Stimulated activated naive CD8-positive, alpha-beta T cell treated with anti-CD3 and anti-CD28 coated beads, Interleukin-15, Interleukin-2, amounts not matched to agents 100 ng/mL and 50 ng/mL, for 24 hours (primary cell): ENCODE measurements at regions not wholly inside any gene's neighbourhood (a gene's known extent, or its start where the extent isn't known, plus 50 kb on each side); places are given as distances from the start of the nearest gene placed in this dataset.

Source experiments
- H3K27ac Mint-ChIP-seq: one replicate; pipeline ENCODE4 v1.8.0; 2021; ENCODE audit warnings: mild to moderate bottlenecking, mixed read lengths
- H3K27me3 Mint-ChIP-seq: one replicate; pipeline ENCODE4 v1.8.0; 2021; ENCODE audit warnings: mixed read lengths
- H3K36me3 Mint-ChIP-seq: one replicate; pipeline ENCODE4 v1.8.0; 2021; ENCODE audit warnings: low read depth, mixed read lengths
- H3K4me1 Mint-ChIP-seq: one replicate; pipeline ENCODE4 v1.8.0; 2021; ENCODE audit warnings: low read depth, mixed read lengths
- H3K4me3 Mint-ChIP-seq: one replicate; pipeline ENCODE4 v1.8.0; 2021; ENCODE audit warnings: mild to moderate bottlenecking, mixed read lengths
- H3K9me3 Mint-ChIP-seq: one replicate; pipeline ENCODE4 v1.8.0; 2021; ENCODE audit warnings: mixed read lengths

DNA sequence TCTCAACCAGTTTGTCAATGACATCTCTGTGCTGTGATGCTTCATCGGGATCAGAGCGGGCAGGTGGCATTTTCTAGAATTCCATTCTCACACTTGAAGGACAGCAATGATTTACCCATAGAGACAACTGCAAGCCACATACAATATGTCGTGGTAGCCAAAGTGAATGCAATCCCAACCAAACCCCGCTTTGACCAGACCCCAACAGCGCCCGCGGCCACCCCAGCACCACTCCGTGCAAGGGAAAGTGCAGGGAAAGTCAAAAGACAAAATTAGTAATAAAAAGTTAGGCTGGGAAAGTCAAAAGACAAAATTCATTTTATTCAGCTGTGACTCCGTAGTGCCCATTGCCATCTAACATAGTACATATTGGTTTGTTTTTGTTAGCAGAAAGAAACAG lies 88.8 kb upstream of the EYA2 start:
- no peaks in the 10 kb centered on the region for H3K4me1 Mint-ChIP-seq
- H3K36me3 Mint-ChIP-seq, result no peaks in the 10 kb centered on the region
- no peak overlapping the region for H3K4me3 Mint-ChIP-seq
- H3K9me3 Mint-ChIP-seq, result no peaks in the 10 kb centered on the region
- H3K27me3 Mint-ChIP-seq, result peaks cover 38% of the 10 kb centered on the region
- no peak overlapping the region for H3K27ac Mint-ChIP-seq

DNA sequence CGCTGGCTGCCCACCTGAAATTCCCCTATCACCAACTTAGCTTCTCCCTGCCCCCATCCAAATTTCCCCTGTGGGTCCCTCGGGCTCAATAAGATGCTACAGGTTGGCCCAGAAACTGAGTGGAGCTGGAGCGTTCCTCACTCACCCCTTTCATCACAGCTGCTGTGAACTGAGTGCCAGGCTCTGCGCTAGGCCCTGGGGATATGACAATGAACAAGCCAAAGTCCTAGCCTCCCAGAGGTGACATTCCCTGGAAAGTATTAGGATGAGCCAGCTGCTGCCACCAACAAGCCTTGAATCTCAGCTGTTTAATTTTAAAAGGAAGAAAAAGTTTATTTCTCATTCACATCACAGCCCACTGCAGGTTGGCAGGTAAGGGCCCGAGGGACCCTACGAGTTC lies 86.6 kb upstream of the EYA2 start:
- H3K27ac Mint-ChIP-seq, result no peak overlapping the region
- H3K4me3 Mint-ChIP-seq, result no peak overlapping the region
- no peaks in the 10 kb centered on the region for H3K4me1 Mint-ChIP-seq
- peaks cover 48% of the 10 kb centered on the region for H3K27me3 Mint-ChIP-seq
- no peaks in the 10 kb centered on the region for H3K9me3 Mint-ChIP-seq
- H3K36me3 Mint-ChIP-seq, result no peaks in the 10 kb centered on the region

DNA sequence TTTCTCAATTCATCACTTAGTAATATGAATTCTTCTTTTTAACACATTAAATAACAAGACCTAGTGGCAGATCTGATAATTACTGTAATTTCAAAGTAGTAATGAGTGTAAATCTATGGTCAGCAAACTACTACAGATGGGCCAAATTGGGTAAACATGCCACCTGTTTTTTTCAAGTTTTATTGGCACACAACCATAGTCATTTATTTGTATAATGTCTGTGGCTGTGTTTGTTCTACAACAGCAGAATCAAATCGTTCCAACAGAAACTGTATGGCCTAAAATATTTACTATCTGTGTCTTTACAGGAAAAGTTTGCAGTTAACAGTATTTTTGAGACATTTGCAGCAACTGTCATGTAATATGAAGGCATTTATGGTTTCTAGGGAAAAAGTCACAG lies 86.1 kb upstream of the EYA2 start:
- Mint-ChIP-seq H3K4me1 (no peaks in the 10 kb centered on the region), H3K27ac (no peak overlapping the region), H3K36me3 (no peaks in the 10 kb centered on the region), H3K27me3 (peaks cover 45% of the 10 kb centered on the region), H3K9me3 (no peaks in the 10 kb centered on the region), H3K4me3 (no peak overlapping the region)

DNA sequence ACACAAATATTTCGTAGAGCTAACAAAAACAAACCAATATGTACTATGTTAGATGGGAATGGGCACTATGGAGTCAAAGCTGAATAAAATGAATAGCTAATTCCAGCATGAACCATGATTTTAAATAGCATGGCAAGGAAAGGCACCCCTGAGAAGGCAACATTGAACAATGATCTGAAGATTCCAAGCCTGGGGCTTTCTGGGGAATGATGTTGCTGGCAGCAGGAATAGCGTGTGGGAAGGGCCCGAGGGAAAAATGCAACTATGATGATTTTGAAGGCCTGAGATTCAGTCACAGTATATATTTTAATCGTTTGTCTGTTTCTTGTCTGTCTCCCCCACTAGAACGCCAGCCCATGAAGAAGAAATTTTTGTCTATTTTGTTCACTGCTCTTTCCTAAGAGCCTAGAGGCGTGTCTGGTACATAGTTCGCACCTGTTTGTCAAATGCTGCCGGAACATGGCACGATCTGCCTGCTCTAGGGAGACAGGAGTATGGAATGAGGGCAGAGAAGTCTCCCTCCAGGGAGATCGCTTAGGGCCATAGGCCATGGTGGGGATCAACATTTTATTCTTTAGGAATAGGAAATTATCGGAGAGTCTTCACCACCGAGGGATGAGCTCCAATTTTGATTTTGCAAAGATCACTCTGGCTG lies 84.8 kb upstream of the EYA2 start:
- Mint-ChIP-seq H3K4me1 (no peaks in the 10 kb centered on the region), H3K27me3 (peaks cover 37% of the 10 kb centered on the region), H3K4me3 (no peak overlapping the region), H3K27ac (no peak overlapping the region), H3K9me3 (no peaks in the 10 kb centered on the region), H3K36me3 (no peaks in the 10 kb centered on the region)

DNA sequence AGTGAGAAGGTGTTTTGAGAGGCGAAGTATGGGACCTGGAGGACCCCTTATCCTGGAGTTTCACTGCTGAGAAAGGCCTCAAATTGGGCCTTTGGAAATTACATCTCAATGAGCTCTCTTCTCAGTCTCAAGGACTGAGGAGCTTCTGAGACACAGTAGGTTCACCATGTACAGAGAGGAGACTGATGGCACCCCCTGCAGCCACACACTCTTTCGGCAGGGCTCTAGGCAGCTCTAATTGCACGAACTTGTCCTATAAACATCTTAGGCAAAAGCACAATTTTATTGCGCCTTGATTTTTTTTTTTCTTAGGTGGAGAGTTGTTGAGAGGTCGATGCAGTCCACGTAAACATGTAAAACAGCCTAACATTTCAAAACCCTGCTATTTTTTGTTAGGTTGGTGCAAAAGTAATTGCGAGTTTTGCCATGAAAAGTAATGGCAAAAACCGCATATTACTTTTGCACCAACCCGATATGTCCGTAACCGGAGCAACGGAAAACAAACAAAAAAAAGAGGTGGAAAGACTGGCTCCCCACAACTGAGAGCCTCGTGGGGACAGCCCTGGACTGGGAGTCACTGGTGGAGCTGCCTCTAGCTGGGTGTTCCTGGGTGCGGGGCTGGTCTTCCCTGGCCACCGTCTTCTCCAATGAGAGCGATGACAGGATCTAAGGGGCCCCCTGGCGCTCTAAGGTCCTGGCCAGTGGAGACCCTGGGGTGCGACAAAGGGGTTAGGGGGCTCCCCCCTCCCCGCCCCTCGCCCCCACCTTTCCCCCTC lies 84.0 kb upstream of the EYA2 start:
- no peak overlapping the region for H3K27ac Mint-ChIP-seq
- H3K9me3 Mint-ChIP-seq, result no peaks in the 10 kb centered on the region
- H3K4me1 Mint-ChIP-seq, result no peaks in the 10 kb centered on the region
- H3K4me3 Mint-ChIP-seq, result no peak overlapping the region
- peaks cover 37% of the 10 kb centered on the region for H3K27me3 Mint-ChIP-seq
- no peaks in the 10 kb centered on the region for H3K36me3 Mint-ChIP-seq

DNA sequence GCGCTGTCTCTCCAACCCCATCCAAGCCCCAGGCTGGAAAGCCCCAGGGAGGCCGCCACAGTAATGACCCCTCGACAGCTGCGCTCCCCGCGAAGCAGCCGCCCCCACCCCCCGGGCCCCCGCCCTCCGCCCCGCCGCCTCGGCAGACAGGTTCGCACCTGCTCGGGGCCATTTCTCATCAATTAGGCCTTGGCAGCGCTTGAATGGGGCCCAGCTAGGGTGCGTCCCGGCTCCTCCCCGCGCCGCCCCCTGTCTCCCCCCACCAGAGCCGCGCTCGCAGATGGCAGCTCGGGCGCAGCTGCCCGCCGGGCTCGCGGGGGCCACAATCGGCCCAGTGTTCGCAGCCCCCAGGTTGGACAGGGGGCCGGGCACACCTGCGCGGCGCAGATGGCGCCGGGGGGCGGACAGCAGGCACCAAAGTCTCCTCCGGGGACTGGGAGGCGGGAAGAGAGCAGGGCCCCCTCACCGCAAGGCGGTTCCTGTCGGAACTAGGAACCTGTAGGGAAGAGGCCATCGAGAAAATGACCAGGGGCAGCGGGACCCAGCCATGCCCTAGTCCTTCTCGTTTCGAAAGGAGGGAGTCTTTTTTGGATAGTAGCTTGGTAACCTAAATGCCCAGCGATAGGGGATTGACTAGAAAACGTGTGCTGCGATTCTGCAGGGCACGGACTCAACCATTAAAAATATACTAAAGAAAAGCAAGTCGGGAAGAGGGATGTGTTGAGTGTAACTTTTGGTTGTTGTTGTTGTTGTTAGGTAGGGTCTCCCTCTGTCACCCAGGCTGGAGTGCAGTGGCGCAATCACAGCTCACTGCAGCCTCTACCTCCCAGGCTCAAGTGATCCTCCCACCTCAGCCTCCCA lies 83.2 kb upstream of the EYA2 start:
- no peaks in the 10 kb centered on the region for H3K9me3 Mint-ChIP-seq
- peaks cover 37% of the 10 kb centered on the region for H3K27me3 Mint-ChIP-seq
- H3K27ac Mint-ChIP-seq, result no peak overlapping the region
- no peak overlapping the region for H3K4me3 Mint-ChIP-seq
- H3K36me3 Mint-ChIP-seq, result no peaks in the 10 kb centered on the region
- no peaks in the 10 kb centered on the region for H3K4me1 Mint-ChIP-seq

DNA sequence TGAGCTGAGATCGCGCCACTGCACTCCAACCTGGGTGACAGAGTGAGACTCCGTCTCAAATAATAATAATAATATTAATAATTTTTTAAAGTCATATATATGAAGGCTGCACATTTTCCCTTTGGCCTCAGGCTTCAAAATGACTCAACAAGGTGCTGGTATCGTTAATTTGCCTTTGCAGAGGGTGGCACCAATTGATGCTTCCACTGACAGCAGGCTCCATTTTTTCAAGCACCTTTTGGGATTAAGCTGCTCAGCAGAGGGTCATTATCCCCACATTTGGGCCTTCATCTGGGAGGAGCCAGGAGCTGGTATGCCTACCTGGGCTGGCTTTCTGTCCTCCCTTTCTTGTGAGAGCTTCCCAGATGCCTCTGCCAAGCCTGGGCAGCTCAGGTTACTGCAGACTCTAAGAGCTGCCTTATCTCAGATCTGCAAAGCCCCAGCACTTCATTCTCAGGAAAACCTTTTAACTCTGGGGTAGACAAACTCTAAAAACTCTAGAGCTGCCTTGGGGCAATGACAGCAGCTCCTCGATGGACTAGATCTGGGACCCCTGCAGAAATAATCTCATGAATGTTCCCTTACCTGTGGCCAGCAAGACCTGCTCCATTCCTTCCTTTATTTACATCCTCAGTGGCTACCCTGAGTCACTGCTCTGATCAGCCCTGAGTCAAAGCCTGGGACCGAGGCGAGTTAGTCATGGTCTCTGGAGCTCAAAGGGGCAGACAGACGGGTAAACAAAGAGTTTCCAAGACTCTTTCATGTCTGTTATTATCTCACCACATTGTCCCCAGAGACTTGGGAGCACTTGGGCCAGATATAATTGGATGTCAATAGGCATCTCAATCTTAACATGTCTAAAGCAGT lies 80.0 kb upstream of the EYA2 start:
- Mint-ChIP-seq H3K27me3 (peaks cover 53% of the 10 kb centered on the region), H3K27ac (no peak overlapping the region), H3K36me3 (no peaks in the 10 kb centered on the region), H3K4me1 (no peaks in the 10 kb centered on the region), H3K4me3 (no peak overlapping the region), H3K9me3 (no peaks in the 10 kb centered on the region)

DNA sequence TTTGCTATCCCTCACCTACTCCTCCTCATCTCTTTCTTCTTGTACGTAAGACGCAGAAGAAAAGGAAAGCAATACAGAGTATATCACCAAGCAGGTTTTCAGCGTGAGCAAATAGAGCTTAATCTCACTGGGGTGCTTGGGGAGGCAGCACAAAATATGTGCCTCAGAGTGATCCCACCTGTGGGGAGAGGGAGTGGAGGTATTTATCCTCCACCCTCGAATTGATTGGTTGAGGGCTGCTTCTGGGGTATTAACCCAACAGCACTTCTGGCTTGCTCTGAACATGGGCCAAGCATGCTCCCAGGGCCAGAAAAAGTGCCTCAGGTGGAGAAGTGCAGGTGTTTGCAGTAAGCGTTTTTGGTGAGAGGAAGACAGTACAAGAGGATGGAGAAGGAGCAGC lies 78.5 kb upstream of the EYA2 start:
- H3K27ac Mint-ChIP-seq, result no peak overlapping the region
- H3K4me1 Mint-ChIP-seq, result no peaks in the 10 kb centered on the region
- H3K27me3 Mint-ChIP-seq, result peaks cover 45% of the 10 kb centered on the region
- H3K4me3 Mint-ChIP-seq, result no peak overlapping the region
- H3K9me3 Mint-ChIP-seq, result no peaks in the 10 kb centered on the region
- H3K36me3 Mint-ChIP-seq, result no peaks in the 10 kb centered on the region

DNA sequence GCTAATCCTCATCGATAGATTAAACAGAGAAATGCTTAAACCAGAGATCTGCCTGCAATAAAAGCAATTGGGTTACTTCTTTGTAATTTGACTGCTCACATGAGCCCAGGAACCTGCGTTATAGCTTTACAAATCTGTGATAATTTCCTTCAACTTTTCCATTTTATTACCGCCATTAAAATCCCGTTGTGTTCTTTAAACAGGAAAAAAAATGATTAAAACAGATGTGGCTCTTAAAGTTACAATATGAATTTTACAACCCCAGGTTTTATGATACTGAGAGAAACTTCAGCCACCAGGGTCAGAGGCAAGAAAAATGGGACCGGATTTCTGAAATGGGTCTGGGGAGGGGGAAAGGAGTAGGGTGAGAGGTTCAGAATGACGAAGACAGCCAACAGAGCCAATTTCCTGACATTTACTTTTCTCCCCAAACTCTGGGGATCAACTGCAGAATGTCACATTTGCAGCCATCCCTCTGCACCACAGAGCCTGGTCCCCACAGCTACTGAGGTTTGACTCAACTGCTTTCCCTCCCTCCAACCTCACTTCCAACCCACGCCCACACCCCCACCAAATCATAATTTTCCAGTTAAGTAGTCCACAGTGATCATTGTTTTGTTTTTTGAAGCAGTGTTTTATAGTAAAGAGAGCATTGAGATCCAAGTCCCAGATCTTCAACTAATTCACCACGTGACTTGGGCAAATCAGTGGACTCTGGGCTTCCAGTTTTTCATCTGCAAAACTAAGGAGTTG lies 77.6 kb upstream of the EYA2 start:
- H3K27me3 Mint-ChIP-seq, result peaks cover 39% of the 10 kb centered on the region
- no peak overlapping the region for H3K4me3 Mint-ChIP-seq
- no peaks in the 10 kb centered on the region for H3K9me3 Mint-ChIP-seq
- H3K4me1 Mint-ChIP-seq, result no peaks in the 10 kb centered on the region
- no peak overlapping the region for H3K27ac Mint-ChIP-seq
- H3K36me3 Mint-ChIP-seq, result no peaks in the 10 kb centered on the region

DNA sequence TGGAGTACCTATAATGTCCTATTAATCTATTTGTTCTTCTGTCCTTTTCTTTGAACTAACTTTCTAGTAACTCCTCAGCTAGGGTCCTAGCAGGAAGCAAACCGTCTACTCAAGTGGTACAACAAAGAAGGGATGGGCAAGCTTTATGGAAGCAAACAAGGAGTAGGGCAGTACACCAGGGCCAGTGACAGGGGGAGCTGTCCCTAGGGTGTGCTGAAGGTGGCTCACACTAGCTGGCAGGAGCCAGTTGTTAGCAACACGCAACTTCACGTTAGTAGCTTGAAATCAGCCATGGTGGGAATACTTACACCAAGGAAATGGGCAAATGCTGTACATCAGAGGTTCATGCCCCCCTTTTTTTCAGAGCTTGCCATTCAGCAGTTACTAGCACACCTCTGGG lies 74.0 kb upstream of the EYA2 start:
- Mint-ChIP-seq H3K36me3 (no peaks in the 10 kb centered on the region), H3K4me1 (no peaks in the 10 kb centered on the region), H3K4me3 (no peak overlapping the region), H3K27ac (no peak overlapping the region), H3K9me3 (peaks cover 4% of the 10 kb centered on the region), H3K27me3 (peaks cover 39% of the 10 kb centered on the region)

DNA sequence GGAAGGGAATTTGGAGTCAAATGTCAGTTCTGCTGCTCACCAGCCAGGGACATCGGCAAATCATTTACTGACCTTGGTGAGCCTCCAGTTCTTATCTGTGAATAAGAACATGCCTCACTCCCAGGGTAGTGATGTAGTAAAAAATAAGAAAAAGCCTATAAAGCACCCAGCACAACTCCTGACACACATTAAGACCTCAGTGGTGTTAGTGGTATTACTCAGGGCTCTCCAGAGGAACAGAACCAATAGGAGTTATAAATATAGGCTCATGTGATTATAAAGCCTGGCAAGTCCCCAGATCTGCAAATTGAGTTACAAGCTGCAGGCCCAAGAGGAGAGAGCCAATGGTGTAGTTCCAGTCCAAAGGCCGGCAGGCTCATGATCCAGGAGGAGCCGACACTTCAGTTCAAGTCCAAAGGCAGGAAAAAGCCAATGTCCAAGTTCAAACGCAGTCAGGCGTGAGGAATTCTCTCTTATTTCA lies 71.3 kb upstream of the EYA2 start:
- peaks cover 31% of the 10 kb centered on the region for H3K27me3 Mint-ChIP-seq
- H3K36me3 Mint-ChIP-seq, result no peaks in the 10 kb centered on the region
- peaks cover 4% of the 10 kb centered on the region for H3K9me3 Mint-ChIP-seq
- no peak overlapping the region for H3K27ac Mint-ChIP-seq
- no peak overlapping the region for H3K4me3 Mint-ChIP-seq
- no peaks in the 10 kb centered on the region for H3K4me1 Mint-ChIP-seq

DNA sequence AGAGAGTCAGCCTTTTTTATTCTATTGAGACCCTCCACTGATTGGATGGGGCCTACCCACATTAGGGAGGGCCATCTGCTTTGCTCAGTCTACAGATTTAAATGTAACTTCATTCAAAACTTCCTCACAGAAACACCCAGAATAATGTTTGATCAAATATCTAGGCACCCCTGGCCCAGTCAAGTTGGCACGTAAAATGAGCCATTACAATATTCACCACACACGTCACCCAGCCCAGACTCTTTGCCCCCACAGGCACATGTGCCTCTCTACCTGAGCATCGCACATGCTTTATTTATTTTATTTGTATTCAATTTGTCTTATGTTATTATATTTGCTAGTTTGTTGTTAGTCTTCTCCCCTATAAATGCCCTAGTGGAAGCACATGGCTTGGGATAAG lies 70.9 kb upstream of the EYA2 start:
- H3K4me1 Mint-ChIP-seq, result no peaks in the 10 kb centered on the region
- peaks cover 4% of the 10 kb centered on the region for H3K9me3 Mint-ChIP-seq
- H3K27ac Mint-ChIP-seq, result no peak overlapping the region
- peaks cover 28% of the 10 kb centered on the region for H3K27me3 Mint-ChIP-seq
- no peak overlapping the region for H3K4me3 Mint-ChIP-seq
- H3K36me3 Mint-ChIP-seq, result no peaks in the 10 kb centered on the region

DNA sequence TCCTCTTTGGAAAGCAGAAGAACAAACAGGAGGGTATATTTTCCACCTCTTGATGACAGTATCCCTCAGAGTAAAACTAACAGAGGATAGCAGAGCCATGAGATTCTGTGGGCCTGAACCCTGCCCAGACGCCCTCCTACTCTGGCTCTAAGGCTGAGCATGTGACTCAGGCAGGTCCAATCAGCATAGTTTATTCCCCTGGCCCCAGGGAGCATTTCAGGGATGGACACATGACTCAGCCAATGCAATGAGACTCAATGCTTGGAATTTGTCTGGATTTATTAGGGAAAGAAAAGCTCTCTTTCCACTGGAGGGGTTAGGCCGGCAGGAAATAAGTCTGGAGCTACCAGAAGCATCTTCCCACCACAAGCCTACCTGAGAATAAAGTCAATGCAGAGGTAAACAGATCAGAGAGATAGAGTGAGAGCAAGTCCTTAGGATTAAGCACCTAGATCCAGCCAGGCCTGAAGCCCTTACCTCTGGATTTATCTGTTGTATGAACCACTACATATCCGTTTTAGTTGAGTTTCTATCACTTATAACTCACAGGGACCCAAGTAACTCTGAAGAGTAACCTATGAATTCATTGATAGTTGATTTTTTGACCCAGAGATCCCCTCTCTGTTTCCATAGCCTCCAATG lies 68.2 kb upstream of the EYA2 start:
- H3K4me1 Mint-ChIP-seq, result no peaks in the 10 kb centered on the region
- H3K27ac Mint-ChIP-seq, result no peak overlapping the region
- peaks cover 4% of the 10 kb centered on the region for H3K9me3 Mint-ChIP-seq
- H3K27me3 Mint-ChIP-seq, result peaks cover 26% of the 10 kb centered on the region
- H3K36me3 Mint-ChIP-seq, result no peaks in the 10 kb centered on the region
- no peak overlapping the region for H3K4me3 Mint-ChIP-seq
